Heart right ventricle (tissue), 16 donors: ENCODE measurements at regions not wholly inside any gene's neighbourhood (a gene's known extent, or its start where the extent isn't known, plus 50 kb on each side); places are given as distances from the start of the nearest gene placed in this dataset.

ENCODE experiments used
- ATAC-seq, 8 donors: fragments of 200-7000 bp; cut with Tn5 transposase; one replicate each; pipeline ENCODE4 v1.9.1; 2020; ENCODE audit warnings: mild to moderate bottlenecking in 8 of 8, moderate library complexity in 8 of 8, moderate number of reproducible peaks in 1 of 8
- DNase-seq, 2 donors: peaks; one replicate each; pipeline ENCODE4 v3.0.0-alpha.2; 2020
- H3K27ac ChIP-seq, 10 donors: fragments of 200-600 bp; sonication (generic) in 2 of 10; one replicate each; pipeline versions ENCODE4 v1.5.0 to v1.8.0; 2020 to 2022; ENCODE audit warnings: mild to moderate bottlenecking in 3 of 10
- H3K27me3 ChIP-seq, 7 donors: fragments of 200-600 bp; one replicate each; pipeline ENCODE4 v1.8.0; 2021 to 2022; ENCODE audit warnings: mild to moderate bottlenecking in 2 of 7
- H3K36me3 ChIP-seq, 9 donors: fragments of 200-600 bp; sonication (generic) in 1 of 9; one replicate each; pipeline versions ENCODE4 v1.5.0 to v1.8.0; 2020 to 2022; ENCODE audit warnings: mild to moderate bottlenecking in 2 of 9
- H3K4me1 ChIP-seq, 9 donors: fragments of 200-600 bp; sonication (generic) in 1 of 9; one replicate each; pipeline versions ENCODE4 v1.5.0 to v1.8.0; 2020 to 2022; ENCODE audit warnings: mild to moderate bottlenecking in 4 of 9
- H3K4me3 ChIP-seq, 10 donors: fragments of 200-600 bp; sonication (generic) in 2 of 10; one replicate each; pipeline versions ENCODE4 v1.5.0 to v1.8.0; 2020 to 2022; ENCODE audit warnings: mild to moderate bottlenecking in 7 of 10, moderate library complexity in 2 of 10
- H3K9me3 ChIP-seq, 11 donors: fragments of 200-600 bp in 10 of 11; sonication (generic) in 2 of 11; one replicate each; pipeline versions ENCODE4 v1.5.0 to v1.8.0; 2013 to 2022; ENCODE audit warnings: mild to moderate bottlenecking in 2 of 11, control low read depth in 1 of 11, moderate library complexity in 1 of 11
- CTCF ChIP-seq, 9 donors: fragments of 200-600 bp; sonication (generic) in 2 of 9; IDR thresholded peaks; one replicate each; pipeline versions ENCODE4 v1.5.0 to v1.8.0; 2021 to 2022; ENCODE audit warnings: antibody characterized with exemption in 9 of 9, mild to moderate bottlenecking in 5 of 9, moderate library complexity in 1 of 9
- WGBS, 2 donors: extraction: QIAGEN DNeasy Blood & Tissue Kit; methylation state at CpG; one replicate each; pipeline ENCODE4 v1.1.7; 2013; ENCODE audit warnings: inconsistent platforms in 1 of 2; 5-methylcytosine and 5-hydroxymethylcytosine counted together
- intact Hi-C, 10 donors: fragments of 100-400 bp; cut with DNase I; formaldehyde crosslinking; loops; one replicate each; pipeline versions ENCODE4 v1.11.1 to v1.14.2; 2022
- donor health status: Arrhythmogenic right ventricular cardiomyopathy.
- donor health status: ischemic (EF 13 %, LVEDD 7.1; RV severe dilation, severe dysfunction).
- donor health status: healthy with polysubstance abuse.
- donor health status: DM: no; HTN: yes; CAD: no.
- donor health status: DM: no; HTN: no; CAD: no.
- donor health status: ischemic (EF 25% LVEDD 6.9; RV normal size, moderate dysfunction).
- donor health status: ischemic (EF 25% LVEDD 5.7; RV mildly dilated, moderate dysfunction).
- donor health status: healthy.
- donor health status: DM: yes; HTN: yes; CAD: no.
- donor health status: Ischemic cardiomyopathy.
- donor health status: ischemic (EF 35%, LVEDD 5.7; RV mildly dilated, moderate dysfunction).
- donor health status: nonischemic (EF 11% LVEDD 7.7; RV severe dilation, severe dysfunction).
- donor health status: DM: yes; HTN: yes; CAD: no.
- donor health status: PGD.
- donor health status: ischemic (EF 29% LVEDD 5.4; RV normal size, mild dysfunction).
- donor health status: nonischemic (EF 23%, LVEDD 6.1; RV moderate dilation, normal function).

- WGBS, 2 donors: 24 to 28% methylated on average over 8 of the region's 8 CpGs
- Histone ChIP-seq H3K27me3 (peaks cover 0 to 71% (median 0%) of the 10 kb centered on the region in 7 donors), H3K9me3 (no peaks in the 10 kb centered on the region), H3K4me3 (peak overlapping the region in 2 of 10 donors; percentile 32 to 71), H3K4me1 (peaks cover 10 to 53% (median 33%) of the 10 kb centered on the region in 9 donors), H3K27ac (peak overlapping the region in 9 of 10 donors; percentile 4 to 84 (median 63)), H3K36me3 (no peaks in the 10 kb centered on the region)
- intact Hi-C loops: loop anchor here in 4 of 10 donors (5.0 to 10.0 kb wide), 4 partner anchors 76 to 146 kb away; no protein-coding TSS in a partner anchor
- TF ChIP-seq CTCF (IDR thresholded peaks at IDR 0.05): no peak
- ATAC-seq: no peak
- no peak for DNase-seq
Observed at GRCh38 chr18:46336278-46337111, 232.3 kb downstream of the HAUS1 start.

GRCh38 chr18:46337271-46337670, 233.1 kb downstream of the HAUS1 start:
- intact Hi-C loops: loop anchor here in 4 of 10 donors (5.0 to 10.0 kb wide), 4 partner anchors 75 to 145 kb away; no protein-coding TSS in a partner anchor
- no peaks in the 10 kb centered on the region for H3K9me3 ChIP-seq
- TF ChIP-seq CTCF (IDR thresholded peaks at IDR 0.05): no peak
- peak overlapping the region in 7 of 10 donors; percentile 4 to 84 (median 34) for H3K27ac ChIP-seq
- 77 to 80% methylated on average over 10 of the region's 10 CpGs for WGBS, 2 donors
- ATAC-seq (no peak), DNase-seq (no peak)
- no peaks in the 10 kb centered on the region for H3K36me3 ChIP-seq
- peak overlapping the region in 1 of 10 donors; percentile 32 for H3K4me3 ChIP-seq
- H3K27me3 ChIP-seq: peaks cover 0 to 67% (median 0%) of the 10 kb centered on the region in 7 donors
- peaks cover 10 to 53% (median 41%) of the 10 kb centered on the region in 9 donors for H3K4me1 ChIP-seq

GRCh38 chr18:46338205-46338604, 234.0 kb downstream of the HAUS1 start:
- DNase-seq (no peak), ATAC-seq (no peak)
- Histone ChIP-seq H3K4me3 (no peak overlapping the region), H3K27me3 (peaks cover 0 to 58% (median 0%) of the 10 kb centered on the region in 7 donors), H3K36me3 (no peaks in the 10 kb centered on the region), H3K27ac (no peak overlapping the region), H3K4me1 (peaks cover 6 to 52% (median 39%) of the 10 kb centered on the region in 9 donors), H3K9me3 (no peaks in the 10 kb centered on the region)
- WGBS, 2 donors: 38 to 48% methylated on average over 2 of the region's 2 CpGs
- intact Hi-C loops: loop anchor here in 4 of 10 donors (5.0 to 10.0 kb wide), 4 partner anchors 74 to 144 kb away; no protein-coding TSS in a partner anchor
- no peak for TF ChIP-seq CTCF (IDR thresholded peaks at IDR 0.05)

- intact Hi-C loops: loop anchor here in 4 of 10 donors (5.0 to 10.0 kb wide), 4 partner anchors 74 to 144 kb away; no protein-coding TSS in a partner anchor
- no peak for DNase-seq
- no peak for ATAC-seq
Observed at GRCh38 chr18:46338766-46339165, 234.6 kb downstream of the HAUS1 start.

More at GRCh38 chr18:46338766-46339165, 234.6 kb downstream of the HAUS1 start:
- Histone ChIP-seq H3K27me3 (peaks cover 0 to 52% (median 0%) of the 10 kb centered on the region in 7 donors), H3K4me3 (no peak overlapping the region), H3K4me1 (peaks cover 4 to 54% (median 42%) of the 10 kb centered on the region in 9 donors), H3K9me3 (no peaks in the 10 kb centered on the region), H3K36me3 (no peaks in the 10 kb centered on the region), H3K27ac (no peak overlapping the region)
- 62 to 65% methylated on average over 7 of the region's 7 CpGs for WGBS, 2 donors
- no peak for TF ChIP-seq CTCF (IDR thresholded peaks at IDR 0.05)
